CD4-positive, alpha-beta T cell treated with Interferon alpha-2 for 1 hour (primary cell): ENCODE measurements at regions not wholly inside any gene's neighbourhood (a gene's known extent, or its start where the extent isn't known, plus 50 kb on each side); places are given as distances from the start of the nearest gene placed in this dataset.
"Not testable (repeated sequence)": the region's sequence is repeated elsewhere in the genome, so short reads cannot be mapped to it uniquely, and the experiment has no call there.

ENCODE experiments used
- DNase-seq, 2 donors: peaks; one replicate each; pipeline ENCODE4 v3.0.0-alpha.2; 2020 to 2022

GRCh38 chr1:18564676-18565075, 66.0 kb upstream of the PAX7 start:
- no peak for DNase-seq

GRCh38 chr1:18565321-18565720, 65.3 kb upstream of the PAX7 start:
- no peak for DNase-seq

DNA sequence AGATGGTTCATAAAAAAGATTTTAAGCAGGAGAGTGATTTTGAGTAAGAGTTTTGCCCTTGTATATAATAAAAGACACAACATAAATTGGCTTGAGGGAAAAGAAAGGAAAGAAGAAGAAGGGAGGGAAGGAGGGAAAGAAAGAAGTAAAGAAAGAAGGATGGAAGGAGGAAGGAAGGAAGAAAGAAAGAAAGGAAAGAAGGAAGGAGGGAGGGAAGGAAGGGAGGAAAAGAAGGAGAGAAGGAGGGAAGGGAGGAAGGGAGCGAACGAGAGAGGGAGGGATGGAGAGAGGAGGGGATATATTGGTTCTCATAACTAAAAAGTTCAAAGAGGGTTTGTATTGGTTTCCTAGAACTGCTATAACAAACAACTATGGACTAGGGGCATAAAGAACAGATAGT, 62.2 kb upstream of the PAX7 start:
- DNase-seq: no peak

GRCh38 chr1:18569251-18569650, 61.4 kb upstream of the PAX7 start:
- no peak for DNase-seq

DNA sequence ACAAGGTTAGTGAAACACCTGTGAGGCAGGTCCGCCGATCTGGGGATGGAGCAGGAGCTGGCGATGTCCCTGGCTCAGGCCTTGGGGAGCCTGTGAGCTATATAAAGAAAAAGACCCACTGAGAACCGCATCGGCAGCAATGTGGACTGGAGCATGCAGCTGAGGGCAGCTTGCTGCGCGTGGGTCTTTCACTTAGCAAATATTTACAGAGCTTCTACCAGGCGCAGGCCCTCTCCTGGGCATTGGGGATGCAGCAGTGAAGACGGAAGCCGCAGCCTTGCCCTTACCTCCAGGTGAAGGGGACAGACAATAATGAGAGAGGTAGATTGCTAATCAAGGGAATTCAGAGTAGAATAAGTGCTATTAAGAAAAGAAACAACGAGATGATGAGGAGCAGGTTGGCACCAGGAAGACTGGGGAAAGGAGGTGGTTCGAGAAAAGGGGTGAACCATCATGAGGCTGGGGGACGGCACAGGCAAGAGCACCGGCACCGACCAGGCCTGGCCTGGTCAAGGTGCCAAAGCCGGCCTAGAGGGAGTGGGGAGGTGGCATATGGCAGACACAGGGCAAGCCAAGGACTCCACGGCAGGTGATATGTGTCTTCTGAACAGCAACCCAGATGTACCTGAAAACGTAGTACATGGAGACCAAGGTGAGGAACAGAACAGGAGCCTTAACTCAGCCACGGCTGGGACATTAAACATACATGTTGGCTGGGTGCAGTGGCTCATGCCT, 60.7 kb upstream of the PAX7 start:
- no peak for DNase-seq

DNA sequence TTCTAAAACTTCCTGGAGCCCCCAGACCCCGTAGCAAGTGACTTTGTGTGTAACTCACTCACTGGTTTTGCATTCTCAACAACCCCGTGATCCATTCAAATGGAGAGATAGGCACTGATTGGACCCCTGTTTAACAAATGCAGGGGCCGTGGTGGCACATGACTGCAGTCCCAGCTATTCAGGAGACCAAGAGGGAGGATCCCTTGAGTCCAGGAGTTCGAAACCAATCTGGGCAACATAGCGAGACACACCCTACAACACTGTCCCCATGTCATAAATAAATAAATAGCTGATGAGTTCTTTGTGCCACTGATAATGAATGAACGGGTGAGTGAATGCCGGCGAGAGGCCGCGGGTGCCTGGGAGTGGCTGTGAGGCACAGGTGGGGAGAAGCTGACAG, 59.4 kb upstream of the PAX7 start:
- DNase-seq: no peak

GRCh38 chr1:18572022-18572880, 58.4 kb upstream of the PAX7 start:
- DNase-seq: no peak

DNA sequence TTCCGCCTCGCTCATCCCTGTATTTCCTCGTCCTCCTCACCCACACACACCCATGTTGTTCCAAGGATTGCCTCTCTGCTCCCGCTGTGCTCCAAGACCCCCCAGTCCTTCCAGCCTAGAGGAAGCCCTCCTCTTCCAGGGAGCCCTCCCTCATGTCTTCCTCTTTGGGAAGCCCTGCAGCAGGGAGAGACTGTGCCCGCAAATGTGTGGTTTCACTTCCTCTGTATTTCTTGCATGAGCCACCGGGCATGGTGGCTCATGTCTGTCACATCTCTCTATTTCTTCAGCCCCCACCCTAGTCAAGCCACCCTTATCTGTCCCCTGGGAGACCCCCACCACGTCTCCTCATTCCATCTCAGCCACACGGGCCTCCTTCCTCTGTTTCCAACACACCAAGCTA, 57.5 kb upstream of the PAX7 start:
- no peak for DNase-seq

GRCh38 chr1:18574754-18575153, 55.9 kb upstream of the PAX7 start:
- DNase-seq: no peak

GRCh38 chr1:18575620-18576019, 55.0 kb upstream of the PAX7 start:
- peak in 1 of 2 donors; percentile 36 for DNase-seq

GRCh38 chr1:18578271-18578670, 52.4 kb upstream of the PAX7 start:
- DNase-seq: no peak

DNA sequence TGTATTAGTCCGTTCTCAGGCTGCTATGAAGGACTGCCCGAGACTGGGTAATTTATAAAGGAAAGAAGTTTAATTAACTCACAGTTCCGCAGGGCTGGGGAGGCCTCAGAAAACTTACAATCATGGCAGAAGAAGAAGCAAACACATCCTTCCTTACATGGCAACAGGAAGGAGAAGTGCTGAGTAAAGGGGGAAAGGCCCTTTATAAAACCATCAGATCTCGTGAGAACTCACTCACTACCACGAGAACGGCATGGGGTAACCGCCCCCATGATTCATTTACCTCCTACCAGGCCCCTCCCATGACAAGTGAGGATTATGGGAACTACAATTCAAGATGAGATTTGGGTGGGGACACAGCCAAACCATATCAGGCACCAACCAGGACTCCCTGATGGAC, 51.4 kb upstream of the PAX7 start:
- DNase-seq: not testable (repeated sequence)

- DNase-seq: no peak
Observed at GRCh38 chr1:18580047-18580446, 50.6 kb upstream of the PAX7 start.

DNA sequence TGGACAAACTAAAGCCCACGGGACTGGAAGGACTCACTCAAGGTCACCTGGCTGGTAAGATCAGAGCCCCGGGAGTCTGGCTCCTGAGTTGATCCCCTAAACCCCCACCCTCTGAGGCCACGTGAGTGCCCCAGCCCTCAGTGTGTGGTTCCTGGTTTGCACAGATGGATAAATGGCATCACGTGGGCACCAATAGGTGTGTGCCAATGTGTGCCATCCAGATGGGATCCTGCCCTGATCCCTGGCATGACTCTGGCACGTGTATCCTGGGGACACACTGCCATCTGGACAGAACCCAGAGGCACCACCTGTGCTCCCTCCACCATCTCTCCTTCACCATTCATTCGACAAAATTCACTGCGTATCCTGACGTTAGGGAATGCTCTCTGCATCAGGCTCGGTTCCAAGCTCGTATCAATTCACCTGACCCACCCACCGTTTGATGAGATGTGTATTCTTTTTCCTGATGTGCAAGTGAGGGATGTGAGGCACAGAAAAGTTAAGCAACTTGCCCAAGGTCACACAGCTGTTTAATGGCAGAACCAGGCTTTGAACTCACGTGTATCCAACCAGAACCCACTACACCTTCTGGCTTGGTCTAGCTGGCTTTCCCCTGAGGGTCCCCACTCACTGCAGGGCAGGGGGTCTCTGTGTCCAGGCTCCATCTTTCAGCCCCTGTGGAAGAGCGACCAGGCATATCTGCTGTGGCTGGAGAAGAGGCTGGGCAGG, 49.8 kb upstream of the PAX7 start:
- DNase-seq: no peak
